Brain pericyte (primary cell): ENCODE measurements at regions not wholly inside any gene's neighbourhood (a gene's known extent, or its start where the extent isn't known, plus 50 kb on each side); places are given as distances from the start of the nearest gene placed in this dataset.
"Not testable (repeated sequence)": the region's sequence is repeated elsewhere in the genome, so short reads cannot be mapped to it uniquely, and the experiment has no call there.

Experiments used
- DNase-seq: peaks from one replicate; pipeline ENCODE4 v3.0.0-alpha.2; 2012; ENCODE audit warnings: low read depth, low spot score

DNA sequence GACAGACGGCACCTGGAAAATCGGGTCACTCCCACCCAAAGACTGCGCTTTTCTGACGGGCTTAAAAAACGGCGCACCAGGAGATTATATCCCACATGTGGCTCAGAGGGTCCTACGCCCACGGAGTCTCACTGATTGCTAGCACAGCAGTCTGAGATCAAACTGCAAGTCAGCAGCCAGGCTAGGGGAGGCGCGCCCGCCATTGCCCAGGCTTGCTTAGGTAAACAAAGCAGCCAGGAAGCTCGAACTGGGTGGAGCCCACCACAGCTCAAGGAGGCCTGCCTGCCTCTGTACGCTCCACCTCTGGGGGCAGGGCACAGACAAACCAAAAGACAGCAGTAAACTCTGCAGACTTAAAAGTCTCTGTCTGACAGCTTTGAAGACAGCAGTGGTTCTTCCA lies 909.4 kb downstream of the SORCS3 start:
- DNase-seq, result not testable (repeated sequence)

GRCh38 chr10:105549731-105550130 lies 908.6 kb downstream of the SORCS3 start:
- DNase-seq, result no peak

- DNase-seq, result no peak
Measured at GRCh38 chr10:105545101-105545500, 904.0 kb downstream of the SORCS3 start.

- no peak for DNase-seq
Measured at GRCh38 chr10:105540381-105540780, 899.3 kb downstream of the SORCS3 start.

- no peak for DNase-seq
Measured at GRCh38 chr10:105538874-105539273, 897.8 kb downstream of the SORCS3 start.

GRCh38 chr10:105535478-105535877 lies 894.4 kb downstream of the SORCS3 start:
- no peak for DNase-seq

- no peak for DNase-seq
Measured at GRCh38 chr10:105534086-105534485, 893.0 kb downstream of the SORCS3 start.

DNA sequence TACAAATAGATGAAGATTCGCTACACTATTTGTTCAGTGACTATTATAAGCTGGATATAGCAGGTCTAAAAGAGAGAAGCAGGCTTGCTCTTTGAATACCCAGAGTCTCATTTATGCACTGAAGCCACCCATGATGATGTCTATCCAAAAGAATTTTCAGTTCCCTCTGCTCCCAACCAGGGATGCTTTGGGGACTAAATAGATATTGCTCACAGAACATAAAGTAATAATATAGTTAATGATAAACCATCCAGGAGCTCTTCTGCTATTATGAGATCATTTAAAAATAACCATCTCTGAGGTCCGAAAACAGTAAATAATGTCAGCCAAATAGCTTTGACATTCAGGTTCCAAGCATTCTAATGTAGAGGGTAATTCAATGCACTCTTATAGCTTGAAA lies 875.4 kb downstream of the SORCS3 start:
- DNase-seq, result no peak

DNA sequence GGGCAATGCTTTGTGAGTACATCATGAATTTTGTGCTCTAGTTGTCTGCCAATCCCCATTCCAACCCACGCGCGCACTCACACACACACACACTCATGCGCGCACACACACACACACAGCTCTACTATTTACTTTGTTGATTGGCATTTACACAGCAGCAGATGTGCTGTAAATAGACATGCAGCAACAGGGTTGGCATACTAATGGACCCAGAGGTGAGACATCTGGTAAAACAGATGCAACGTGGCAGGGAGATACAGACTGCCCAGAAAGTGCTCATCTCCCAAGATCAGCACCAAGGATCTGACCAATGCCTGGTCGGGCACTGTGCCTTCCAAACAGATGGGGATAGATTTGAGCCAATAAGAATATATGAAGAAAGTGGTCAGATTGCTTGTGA lies 873.0 kb downstream of the SORCS3 start:
- DNase-seq, result no peak

- no peak for DNase-seq
Measured at GRCh38 chr10:105509517-105509916, 868.4 kb downstream of the SORCS3 start.

DNA sequence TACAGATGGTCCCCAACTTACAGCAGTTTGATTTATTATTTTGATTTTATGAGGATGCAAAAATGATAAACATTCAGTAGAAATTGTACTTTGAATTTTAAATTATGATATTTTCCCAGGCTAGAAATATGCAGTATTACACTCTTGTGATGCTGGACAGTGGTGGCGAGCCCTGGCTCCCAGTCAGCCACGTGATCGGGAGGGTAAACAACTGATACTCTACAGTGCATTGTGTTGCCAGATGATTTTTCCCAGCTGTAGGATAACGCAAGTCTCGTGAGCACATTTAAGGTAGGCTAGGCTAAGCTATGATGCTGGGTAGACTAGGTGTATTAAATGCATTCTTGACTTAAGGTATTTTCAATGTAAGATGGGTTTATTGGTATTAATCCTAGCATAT lies 865.2 kb downstream of the SORCS3 start:
- DNase-seq, result no peak

DNA sequence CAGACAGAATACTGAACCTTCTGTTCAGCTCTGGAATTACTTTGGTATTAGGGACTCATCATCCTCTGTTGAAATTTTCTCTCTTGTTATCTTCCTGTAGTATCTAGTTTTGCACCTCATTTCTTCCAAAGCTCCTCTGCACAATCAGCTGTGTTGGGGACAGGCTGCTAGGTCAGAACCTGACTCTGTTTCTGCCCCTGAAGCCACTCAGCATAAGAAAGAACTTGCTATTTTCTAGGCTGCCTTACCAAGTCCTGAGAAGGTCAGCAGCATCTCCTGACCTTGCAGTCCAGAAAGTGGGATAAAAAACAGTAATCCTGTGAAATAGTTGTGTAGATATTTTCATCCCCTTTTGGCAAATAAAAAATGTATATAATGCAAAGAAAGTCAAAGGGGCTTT lies 862.6 kb downstream of the SORCS3 start:
- DNase-seq, result no peak

DNA sequence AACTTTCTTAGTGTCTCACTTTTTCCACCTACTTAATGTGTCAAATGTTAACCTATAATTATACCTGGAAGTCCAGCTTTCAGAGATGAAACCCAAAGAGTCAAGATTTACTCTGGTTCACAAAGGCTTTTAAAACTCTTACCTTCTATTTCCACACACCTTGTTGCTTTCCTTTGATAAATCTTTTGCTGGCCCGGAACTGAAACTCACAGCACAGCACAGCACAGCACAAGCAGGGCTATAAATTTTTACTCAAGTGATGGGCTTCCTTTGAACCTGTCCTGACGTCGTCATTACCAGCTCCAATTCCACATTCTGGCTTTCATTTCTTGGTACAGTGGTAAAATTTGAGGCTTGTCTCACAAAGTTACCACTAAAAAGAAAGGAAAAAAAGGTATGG lies 861.0 kb downstream of the SORCS3 start:
- no peak for DNase-seq

DNA sequence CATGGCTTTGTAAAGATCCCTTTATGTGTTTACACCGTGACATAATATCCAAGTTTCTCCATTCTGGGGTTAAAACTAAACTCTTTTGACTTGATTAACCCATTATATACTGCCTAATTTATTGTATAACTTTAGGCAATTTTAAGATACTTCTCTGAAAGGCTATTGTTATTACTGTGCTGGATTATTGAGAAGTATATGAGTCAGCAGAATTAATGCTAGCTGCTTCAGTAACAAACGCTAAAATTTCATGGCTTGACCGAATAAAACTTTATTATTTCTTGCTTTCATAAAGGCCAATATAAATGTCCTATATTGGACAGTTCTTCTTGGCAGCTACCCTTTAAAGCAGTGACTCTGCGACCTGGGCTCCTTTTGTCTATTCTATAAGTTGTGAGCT lies 853.9 kb downstream of the SORCS3 start:
- DNase-seq, result no peak

- DNase-seq, result no peak
Measured at GRCh38 chr10:105494303-105494702, 853.2 kb downstream of the SORCS3 start.

GRCh38 chr10:105473170-105473569 lies 832.1 kb downstream of the SORCS3 start:
- no peak for DNase-seq

DNA sequence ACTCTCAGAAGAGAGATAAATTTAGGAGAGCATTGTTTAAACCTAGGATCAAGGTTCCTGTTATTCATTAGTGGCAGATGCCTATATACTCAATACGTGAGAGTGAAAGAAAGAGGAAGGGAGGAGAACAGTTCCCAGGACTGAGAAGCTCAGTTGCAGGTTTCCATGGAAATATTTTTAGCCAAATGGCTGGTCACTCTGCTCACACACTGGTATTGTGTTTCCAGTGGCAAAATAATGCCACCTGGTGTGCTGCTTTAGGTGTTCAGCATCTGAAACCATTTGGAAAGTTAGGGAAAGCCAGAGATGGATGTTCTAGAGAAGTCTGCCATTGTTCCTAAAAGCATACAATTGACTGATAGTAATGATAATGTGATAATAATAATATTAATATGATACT lies 827.7 kb downstream of the SORCS3 start:
- no peak for DNase-seq

DNA sequence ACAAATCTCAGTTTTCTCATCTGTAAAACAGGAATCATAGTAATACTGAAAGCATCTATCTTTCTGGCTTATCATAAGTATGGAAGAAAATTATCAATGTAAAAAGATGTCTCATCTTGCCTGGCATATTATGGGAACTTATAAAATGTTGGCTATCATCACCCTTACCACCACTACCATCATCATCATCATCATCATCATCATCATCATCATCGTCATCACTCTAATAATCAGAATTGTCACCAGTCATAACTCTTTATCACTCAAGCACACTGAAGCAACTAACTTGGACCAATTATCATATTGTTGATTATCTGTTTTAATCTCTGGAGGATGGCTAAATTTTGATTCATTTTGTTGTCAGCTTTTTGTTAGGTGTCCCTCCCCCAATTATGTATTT lies 825.4 kb downstream of the SORCS3 start:
- no peak for DNase-seq

- no peak for DNase-seq
Measured at GRCh38 chr10:105434970-105435369, 793.9 kb downstream of the SORCS3 start.

DNA sequence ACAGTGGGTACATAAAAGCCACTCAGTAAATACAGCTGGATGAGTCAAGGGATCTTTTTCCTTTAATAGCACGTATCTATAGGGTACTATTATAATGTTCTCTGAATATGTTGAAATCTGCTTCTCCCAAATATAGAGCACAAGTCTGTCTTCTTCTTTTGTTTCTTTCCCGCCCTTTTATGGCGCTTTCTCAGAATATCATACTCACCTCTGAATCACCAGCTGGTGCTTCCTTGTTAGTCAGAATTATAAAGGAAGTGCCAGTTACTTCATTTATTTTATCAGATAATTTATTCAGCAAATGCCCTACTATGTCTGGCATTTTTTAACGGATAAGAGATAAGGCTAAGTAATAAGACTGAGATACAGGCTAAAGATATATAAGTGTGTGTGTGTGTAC lies 772.9 kb downstream of the SORCS3 start:
- no peak for DNase-seq

DNA sequence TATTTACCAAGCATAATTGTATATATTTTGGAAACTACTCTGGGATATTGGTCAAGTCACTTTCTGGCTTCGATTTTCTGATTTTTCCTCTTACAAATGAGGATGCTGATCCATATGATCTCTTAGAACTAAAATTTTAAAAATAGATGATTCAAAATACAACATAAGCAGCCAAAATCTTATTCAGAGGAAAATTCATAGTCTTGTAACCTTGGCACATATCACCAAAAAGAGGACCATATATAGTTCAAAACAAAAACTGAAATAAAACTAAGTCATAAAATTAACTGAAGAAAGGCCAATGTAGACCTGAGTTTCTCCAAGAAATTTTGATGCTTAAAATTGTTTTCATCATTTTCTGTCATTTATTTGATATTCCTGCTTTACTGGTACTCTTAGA lies 768.3 kb downstream of the SORCS3 start:
- DNase-seq, result no peak

DNA sequence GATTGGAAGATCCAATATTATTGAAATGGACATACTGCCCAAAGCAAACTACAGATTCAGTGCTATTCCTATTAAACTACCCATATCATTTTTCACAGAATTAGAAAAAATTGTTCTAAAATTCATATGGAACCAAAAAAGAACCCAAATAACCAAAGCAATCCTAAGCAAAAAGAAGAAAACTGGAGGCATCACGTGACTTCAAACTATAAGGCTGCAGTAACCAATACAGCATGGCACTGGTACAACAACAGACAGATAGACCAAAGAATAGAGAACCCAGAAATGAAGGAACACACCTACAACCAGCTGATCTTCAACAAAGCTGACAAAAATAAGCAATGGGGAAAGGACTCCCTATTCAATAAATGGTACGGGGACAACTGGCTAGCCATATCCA lies 765.4 kb downstream of the SORCS3 start:
- DNase-seq, result no peak

DNA sequence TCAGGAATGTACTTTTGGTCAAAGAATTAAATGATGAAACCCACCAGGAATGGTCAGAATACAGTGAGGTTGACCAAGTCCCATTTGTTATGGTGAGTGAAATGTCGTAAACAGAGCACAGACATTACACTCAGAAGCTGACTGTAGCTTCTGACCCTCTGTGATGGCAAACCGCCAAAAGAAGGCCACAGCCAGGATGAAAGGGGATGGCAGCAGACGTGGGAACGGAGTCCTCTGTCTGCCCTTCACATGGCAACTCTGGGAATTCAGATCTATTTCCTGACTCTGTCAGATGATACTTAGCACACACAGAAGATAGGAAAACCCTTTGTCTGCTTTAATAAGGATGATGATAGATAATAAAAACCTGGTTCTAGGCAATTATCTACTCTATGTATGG lies 757.1 kb downstream of the SORCS3 start:
- DNase-seq, result no peak

GRCh38 chr10:105391670-105392351 lies 750.7 kb downstream of the SORCS3 start:
- no peak for DNase-seq
